ENCODE measurements at regions not wholly inside any gene's neighbourhood (a gene's known extent, or its start where the extent isn't known, plus 50 kb on each side); places are given as distances from the start of the nearest gene placed in this dataset.

- Histone ChIP-seq H2BK5ac (ENCODE audit: low read depth, low read length, poor library complexity, severe bottlenecking) (no peak overlapping the region), H3K4me3 (ENCODE audit: insufficient read depth, low read depth, low read length) (no peak overlapping the region), H2AFZ (replicated peaks; ENCODE audit: low read length, poor library complexity) (no peak overlapping the region), H2BK15ac (ENCODE audit: low read depth, low read length) (no peak overlapping the region), H2BK20ac (ENCODE audit: low read depth, low read length) (no peak overlapping the region), H3K36me3 (ENCODE audit: control insufficient read depth, insufficient read depth, low read length) (no peaks in the 10 kb centered on the region), H3K9ac (ENCODE audit: low read depth, low read length) (no peak overlapping the region), H3K9me3 (ENCODE audit: control insufficient read depth, insufficient read depth, low read length) (no peaks in the 10 kb centered on the region), H3K56ac (ENCODE audit: extremely low read depth, insufficient read depth, low read length) (no peak overlapping the region), H3K9me1 (ENCODE audit: insufficient read depth, low read length) (no peaks in the 10 kb centered on the region), H2BK120ac (ENCODE audit: low read depth, low read length) (no peak overlapping the region), H4K20me1 (ENCODE audit: insufficient read depth, low read length) (no peaks in the 10 kb centered on the region), H3K4me2 (ENCODE audit: low read depth, low read length) (no peak overlapping the region), H3K18ac (ENCODE audit: low read depth, low read length) (no peak overlapping the region), H4K91ac (ENCODE audit: insufficient read depth, low read depth, low read length) (no peak overlapping the region), H2AK9ac (replicated peaks; ENCODE audit: low read depth, low read length, poor library complexity) (no peak overlapping the region), H3K27ac (ENCODE audit: insufficient read depth, low read length) (no peak overlapping the region), H4K8ac (ENCODE audit: low read depth in 2 of 2, low read length in 2 of 2) (no peak overlapping the region), H3K14ac (replicated peaks; ENCODE audit: low read depth, low read length) (no peak overlapping the region), H3K23ac (ENCODE audit: low read depth, low read length) (no peak overlapping the region), H3K4me1 (ENCODE audit: control insufficient read depth, insufficient read depth, low read length) (no peaks in the 10 kb centered on the region), H3K79me1 (ENCODE audit: low read depth in 1 of 2, low read length in 2 of 2) (no peaks in the 10 kb centered on the region), H4K5ac (ENCODE audit: low read depth, low read length) (no peak overlapping the region), H3K4ac (ENCODE audit: low read depth, low read length) (no peak overlapping the region), H2AK5ac (ENCODE audit: low read depth, low read length) (no peak overlapping the region), H3K27me3 (ENCODE audit: control insufficient read depth, insufficient read depth, low read length) (peaks cover 13% of the 10 kb centered on the region)
- in situ Hi-C loops (cut with MboI; ENCODE audit: low sequenced_read_pairs) = no loop called here
- DNase-seq (no peak), ATAC-seq (ENCODE audit: low read depth) (no peak)
- ChIA-PET CTCF (interaction anchor here (1.3 to 1.5 kb wide), 2 partner anchors 14 to 17 kb away, joined by 3 read pairs; no protein-coding TSS in a partner anchor), POLR2A (ENCODE audit: unreplicated experiment) (no interaction called here)
- BruUV-seq (replicated peaks) = no TSS peak
- TF ChIP-seq FOS (IDR thresholded peaks at IDR 0.05; ENCODE audit: low read depth, low read length) = no peak
- no peak for TF ChIP-seq NFE2L2 (IDR thresholded peaks at IDR 0.05; ENCODE audit: low read depth, low read length)
- TF ChIP-seq RAD21 (IDR thresholded peaks at IDR 0.05; ENCODE audit: low read length) = no peak
- TF ChIP-seq CTCF (conservative IDR thresholded peaks at IDR 0.05; ENCODE audit: low read depth, low read length) = no peak
- no peak for TF ChIP-seq SMC3 (IDR thresholded peaks at IDR 0.05; ENCODE audit: low read depth, low read length)
- no peak for TF ChIP-seq CHD1 (IDR thresholded peaks at IDR 0.05; ENCODE audit: low read depth, low read length)
- TF ChIP-seq USF2 (IDR thresholded peaks at IDR 0.05; ENCODE audit: low read depth, low read length) = no peak
- TF ChIP-seq POLR2A (IDR thresholded peaks at IDR 0.05; ENCODE audit: low read depth, low read length) = no peak
- TF ChIP-seq MAZ (IDR thresholded peaks at IDR 0.05; ENCODE audit: borderline replicate concordance, low read depth, low read length) = no peak
- TF ChIP-seq CEBPB (IDR thresholded peaks at IDR 0.05; ENCODE audit: low read depth, low read length) = no peak
- no peak for TF ChIP-seq MXI1 (IDR thresholded peaks at IDR 0.05; ENCODE audit: borderline replicate concordance, low read depth, low read length)
- no peak for TF ChIP-seq BHLHE40 (IDR thresholded peaks at IDR 0.05; ENCODE audit: low read depth, low read length)
- WGBS, 2 experiments (ENCODE audit: extremely low coverage in 2 of 2, insufficient read length in 1 of 2) = 44% methylated on average over 1 of the region's 1 CpG; no CpG with 5 or more reads in 1 of the 2 experiments
- dilution Hi-C loops (cut with HindIII; ENCODE audit: low sequenced_read_pairs, unreplicated experiment) = no loop called here
- intact Hi-C loops (cut with micrococcal nuclease) = no loop called here
These were observed 230.4 kb upstream of the CST7 start for GRCh38 chr20:24718696-24719095.
